Esophagus muscularis mucosa (tissue), 3 donors: ENCODE measurements at regions not wholly inside any gene's neighbourhood (a gene's known extent, or its start where the extent isn't known, plus 50 kb on each side); places are given as distances from the start of the nearest gene placed in this dataset.

ENCODE experiments used
- POLR2A ChIP-seq: fragments of 450-650 bp; IDR thresholded peaks from one replicate; pipeline ENCODE4 v1.6.1; 2017; ENCODE audit warnings: antibody characterized with exemption, moderate library complexity, mild to moderate bottlenecking, low read depth
- TF ChIP-seq, protein P1 (sequence below), 3 experiments: fragments of 200-600 bp in 2 of 3; fragments of 450-650 bp in 1 of 3; sonication (generic) in 2 of 3; IDR thresholded peaks; one replicate each; pipeline ENCODE4 v1.5.1; 2017 to 2019; ENCODE audit warnings: antibody characterized with exemption in 3 of 3, mild to moderate bottlenecking in 2 of 3, moderate library complexity in 1 of 3

DNA sequence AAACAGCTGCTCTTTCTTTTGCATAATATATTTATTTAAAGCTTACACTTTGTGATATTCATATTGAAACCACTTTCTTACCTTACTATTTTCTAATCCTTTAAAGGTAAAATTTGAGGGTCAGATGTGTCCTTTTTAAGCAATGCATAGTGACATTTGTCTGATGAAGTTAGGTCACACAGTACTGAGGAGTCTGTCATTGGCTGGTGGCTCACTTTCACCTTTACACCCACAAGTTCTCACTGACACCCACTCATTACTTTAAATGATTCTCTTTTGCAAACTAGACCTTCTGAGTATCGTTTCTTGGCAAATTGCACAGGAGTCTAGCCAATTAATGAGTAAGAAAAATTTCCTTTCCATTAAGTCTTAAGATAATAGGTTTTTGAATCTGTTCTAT, 758.3 kb upstream of the ARPP21 start:
- TF ChIP-seq, protein P1, sequence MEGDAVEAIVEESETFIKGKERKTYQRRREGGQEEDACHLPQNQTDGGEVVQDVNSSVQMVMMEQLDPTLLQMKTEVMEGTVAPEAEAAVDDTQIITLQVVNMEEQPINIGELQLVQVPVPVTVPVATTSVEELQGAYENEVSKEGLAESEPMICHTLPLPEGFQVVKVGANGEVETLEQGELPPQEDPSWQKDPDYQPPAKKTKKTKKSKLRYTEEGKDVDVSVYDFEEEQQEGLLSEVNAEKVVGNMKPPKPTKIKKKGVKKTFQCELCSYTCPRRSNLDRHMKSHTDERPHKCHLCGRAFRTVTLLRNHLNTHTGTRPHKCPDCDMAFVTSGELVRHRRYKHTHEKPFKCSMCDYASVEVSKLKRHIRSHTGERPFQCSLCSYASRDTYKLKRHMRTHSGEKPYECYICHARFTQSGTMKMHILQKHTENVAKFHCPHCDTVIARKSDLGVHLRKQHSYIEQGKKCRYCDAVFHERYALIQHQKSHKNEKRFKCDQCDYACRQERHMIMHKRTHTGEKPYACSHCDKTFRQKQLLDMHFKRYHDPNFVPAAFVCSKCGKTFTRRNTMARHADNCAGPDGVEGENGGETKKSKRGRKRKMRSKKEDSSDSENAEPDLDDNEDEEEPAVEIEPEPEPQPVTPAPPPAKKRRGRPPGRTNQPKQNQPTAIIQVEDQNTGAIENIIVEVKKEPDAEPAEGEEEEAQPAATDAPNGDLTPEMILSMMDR (IDR thresholded peaks at IDR 0.05): no peak
- no peak for TF ChIP-seq POLR2A
